Gastroesophageal sphincter (tissue), 4 donors: ENCODE measurements at regions not wholly inside any gene's neighbourhood (a gene's known extent, or its start where the extent isn't known, plus 50 kb on each side); places are given as distances from the start of the nearest gene placed in this dataset.

ENCODE experiments used
- ATAC-seq: fragments of 150-250 bp; one replicate; pipeline ENCODE4 v1.9.1; 2016; ENCODE audit warnings: mild to moderate bottlenecking, moderate library complexity
- H3K27ac ChIP-seq, 4 donors: fragments of 200-600 bp; sonication (generic) in 3 of 4; 1 replicate in 3 of 4; 2 replicates in 1 of 4; pipeline ENCODE4 v1.5.1; 2016 to 2019
- H3K27me3 ChIP-seq: fragments of 200-600 bp; sonication (generic); one replicate; pipeline ENCODE4 v1.5.1; 2019
- H3K36me3 ChIP-seq, 2 donors: fragments of 200-600 bp; sonication (generic); one replicate each; pipeline ENCODE4 v1.5.1; 2019; ENCODE audit warnings: control low read depth in 1 of 2
- H3K4me1 ChIP-seq, 3 donors: fragments of 200-600 bp; sonication (generic); 1 replicate in 2 of 3; 2 replicates in 1 of 3; pipeline ENCODE4 v1.5.1; 2016 to 2019; ENCODE audit warnings: control low read depth in 2 of 3
- H3K4me3 ChIP-seq, 2 donors: fragments of 200-600 bp; sonication (generic); one replicate each; pipeline ENCODE4 v1.5.1; 2019; ENCODE audit warnings: mild to moderate bottlenecking in 1 of 2, moderate library complexity in 1 of 2
- H3K9me3 ChIP-seq, 3 donors: fragments of 200-600 bp; sonication (generic); one replicate each; pipeline ENCODE4 v1.5.1; 2017 to 2019; ENCODE audit warnings: control low read depth in 2 of 3
- CTCF ChIP-seq, 4 experiments: fragments of 200-600 bp in 2 of 4; fragments of 450-650 bp in 2 of 4; sonication (generic) in 1 of 4; IDR thresholded peaks; one replicate each; pipeline ENCODE4 v1.5.1; 2017 to 2019; ENCODE audit warnings: antibody characterized with exemption in 4 of 4, mild to moderate bottlenecking in 2 of 4, moderate library complexity in 2 of 4
- EP300 ChIP-seq: sonication (generic); formaldehyde crosslinking; IDR thresholded peaks from one replicate; pipeline ENCODE4 v1.6.1; 2017; ENCODE audit warnings: antibody characterized with exemption, mild to moderate bottlenecking
- POLR2A ChIP-seq, 2 donors: fragments of 450-650 bp; IDR thresholded peaks; one replicate each; pipeline ENCODE4 v1.6.1; 2017; ENCODE audit warnings: antibody characterized with exemption in 2 of 2, mild to moderate bottlenecking in 2 of 2, moderate library complexity in 1 of 2
- POLR2AphosphoS5 ChIP-seq: sonication (generic); formaldehyde crosslinking; IDR thresholded peaks from one replicate; pipeline ENCODE4 v1.6.1; 2017; ENCODE audit warnings: antibody characterized with exemption
- WGBS, 2 donors: methylation state at CpG; one replicate each; pipeline ENCODE4 v1.1.5; 2018; ENCODE audit warnings: low coverage in 1 of 2; 5-methylcytosine and 5-hydroxymethylcytosine counted together

- no peak for TF ChIP-seq EP300
- TF ChIP-seq CTCF (IDR thresholded peaks at IDR 0.05): no peak
- Histone ChIP-seq H3K27ac (no peak overlapping the region), H3K27me3 (no peaks in the 10 kb centered on the region), H3K4me3 (no peak overlapping the region), H3K4me1 (peaks cover 0 to 18% (median 0%) of the 10 kb centered on the region in 3 donors), H3K36me3 (no peaks in the 10 kb centered on the region), H3K9me3 (no peaks in the 10 kb centered on the region)
- 87 to 95% methylated on average over 6 to 7 of the region's 7 CpGs for WGBS, 2 donors
- no peak for ATAC-seq
These were observed 226.6 kb downstream of the COL12A1 start for GRCh38 chr6:74979065-74979766.

GRCh38 chr6:74976701-74977100, 229.2 kb downstream of the COL12A1 start:
- no peak for ATAC-seq
- TF ChIP-seq POLR2AphosphoS5 (no peak), POLR2A (IDR thresholded peaks at IDR 0.05) (no peak), CTCF (IDR thresholded peaks at IDR 0.05) (no peak), EP300 (no peak)
- no peak overlapping the region for H3K4me3 ChIP-seq
- H3K4me1 ChIP-seq: peaks cover 0 to 40% (median 0%) of the 10 kb centered on the region in 3 donors
- peak overlapping the region in 3 of 4 donors; percentile 5 to 50 (median 15) for H3K27ac ChIP-seq
- no peaks in the 10 kb centered on the region for H3K27me3 ChIP-seq
- H3K36me3 ChIP-seq: no peaks in the 10 kb centered on the region
- no peaks in the 10 kb centered on the region for H3K9me3 ChIP-seq
- 20 to 68% methylated on average over 2 of the region's 2 CpGs for WGBS, 2 donors

- H3K4me1 ChIP-seq: peaks cover 0 to 44% (median 0%) of the 10 kb centered on the region in 3 donors
- H3K36me3 ChIP-seq: no peaks in the 10 kb centered on the region
- H3K27me3 ChIP-seq: no peaks in the 10 kb centered on the region
- no peak for TF ChIP-seq POLR2AphosphoS5
- TF ChIP-seq EP300: no peak
- TF ChIP-seq CTCF (IDR thresholded peaks at IDR 0.05): no peak
- no peak for TF ChIP-seq POLR2A (IDR thresholded peaks at IDR 0.05)
- peak overlapping the region in 1 of 4 donors; percentile 50 for H3K27ac ChIP-seq
- ATAC-seq: no peak
- no peaks in the 10 kb centered on the region for H3K9me3 ChIP-seq
- H3K4me3 ChIP-seq: no peak overlapping the region
These were observed 229.8 kb downstream of the COL12A1 start for GRCh38 chr6:74976026-74976425.

GRCh38 chr6:74973591-74973990, 232.3 kb downstream of the COL12A1 start:
- peaks cover 0 to 55% (median 0%) of the 10 kb centered on the region in 3 donors for H3K4me1 ChIP-seq
- H3K4me3 ChIP-seq: no peak overlapping the region
- H3K9me3 ChIP-seq: no peaks in the 10 kb centered on the region
- ATAC-seq: no peak
- TF ChIP-seq EP300 (no peak), POLR2A (IDR thresholded peaks at IDR 0.05) (no peak), CTCF (IDR thresholded peaks at IDR 0.05) (no peak), POLR2AphosphoS5 (no peak)
- peak overlapping the region in 1 of 4 donors; percentile 52 for H3K27ac ChIP-seq
- H3K36me3 ChIP-seq: no peaks in the 10 kb centered on the region
- no peaks in the 10 kb centered on the region for H3K27me3 ChIP-seq

GRCh38 chr6:74971633-74972032, 234.2 kb downstream of the COL12A1 start:
- Histone ChIP-seq H3K4me1 (peaks cover 0 to 45% (median 0%) of the 10 kb centered on the region in 3 donors), H3K4me3 (no peak overlapping the region), H3K27ac (no peak overlapping the region), H3K27me3 (no peaks in the 10 kb centered on the region), H3K36me3 (no peaks in the 10 kb centered on the region), H3K9me3 (no peaks in the 10 kb centered on the region)
- TF ChIP-seq CTCF (IDR thresholded peaks at IDR 0.05) (no peak), POLR2AphosphoS5 (no peak), POLR2A (IDR thresholded peaks at IDR 0.05) (no peak), EP300 (no peak)
- no peak for ATAC-seq
